Stimulated activated CD8-positive, alpha-beta memory T cell treated with anti-CD3 and anti-CD28 coated beads, Interleukin-15, amount 100 ng/mL, for 48 hours (primary cell): ENCODE measurements at regions not wholly inside any gene's neighbourhood (a gene's known extent, or its start where the extent isn't known, plus 50 kb on each side); places are given as distances from the start of the nearest gene placed in this dataset.
"Not testable (repeated sequence)": the region's sequence is repeated elsewhere in the genome, so short reads cannot be mapped to it uniquely, and the experiment has no call there.

Source experiments
- DNase-seq, 2 donors: peaks; one replicate each; pipeline ENCODE4 v3.0.0-alpha.2; 2020; ENCODE audit warnings: low read depth in 2 of 2

GRCh38 chrX:37904833-37905232, 57.5 kb upstream of the DYNLT3 start:
- no peak for DNase-seq

GRCh38 chrX:37905436-37906147, 58.2 kb upstream of the DYNLT3 start:
- peak in 1 of 2 donors; percentile 5 for DNase-seq

- DNase-seq, result no peak
Measured at GRCh38 chrX:37906357-37906756, 59.0 kb upstream of the DYNLT3 start.

- no peak for DNase-seq
Measured at GRCh38 chrX:37910186-37910585, 62.8 kb upstream of the DYNLT3 start.

GRCh38 chrX:37912304-37912703, 64.9 kb upstream of the DYNLT3 start:
- no peak for DNase-seq

GRCh38 chrX:37912777-37913176, 65.4 kb upstream of the DYNLT3 start:
- no peak for DNase-seq

GRCh38 chrX:37918168-37918567, 70.8 kb upstream of the DYNLT3 start:
- DNase-seq, result no peak

GRCh38 chrX:37918703-37919102, 71.3 kb upstream of the DYNLT3 start:
- DNase-seq, result no peak

- DNase-seq, result no peak
Measured at GRCh38 chrX:37921758-37922157, 74.4 kb upstream of the DYNLT3 start.

GRCh38 chrX:37922928-37923327, 75.6 kb upstream of the DYNLT3 start:
- no peak for DNase-seq

- not testable (repeated sequence) for DNase-seq
Measured at GRCh38 chrX:37925761-37926160, 78.4 kb upstream of the DYNLT3 start.

GRCh38 chrX:37926700-37927099, 79.3 kb upstream of the DYNLT3 start:
- DNase-seq, result no peak

GRCh38 chrX:37942170-37942569, 64.2 kb upstream of the SYTL5 start:
- no peak for DNase-seq

GRCh38 chrX:37943554-37944344, 62.6 kb upstream of the SYTL5 start:
- no peak for DNase-seq

- no peak for DNase-seq
Measured at GRCh38 chrX:37946197-37946596, 60.2 kb upstream of the SYTL5 start.

- no peak for DNase-seq
Measured at GRCh38 chrX:37955273-37955672, 51.1 kb upstream of the SYTL5 start.

GRCh38 chrX:37956223-37956622, 50.1 kb upstream of the SYTL5 start:
- no peak for DNase-seq
